KMS-11 (cell line): ENCODE measurements at regions not wholly inside any gene's neighbourhood (a gene's known extent, or its start where the extent isn't known, plus 50 kb on each side); places are given as distances from the start of the nearest gene placed in this dataset.

Source experiments
- H2AFZ ChIP-seq: fragments of 200-600 bp; sonication (generic); 2 replicates; pipeline ENCODE4 v1.6.1; 2016; ENCODE audit warnings: antibody characterized with exemption, mixed run types, low read depth
- H3K27ac ChIP-seq: fragments of 200-600 bp; sonication (generic); 2 replicates; pipeline ENCODE4 v1.6.1; 2016; ENCODE audit warnings: mild to moderate bottlenecking, mixed run types
- H3K27me3 ChIP-seq: fragments of 200-600 bp; sonication (generic); 2 replicates; pipeline ENCODE4 v1.6.1; 2017; ENCODE audit warnings: mild to moderate bottlenecking, low read depth, mixed run types, moderate library complexity; ENCODE audit not compliant: insufficient read depth
- H3K36me3 ChIP-seq: fragments of 200-600 bp; sonication (generic); 2 replicates; pipeline ENCODE4 v1.6.1; 2017; ENCODE audit warnings: mild to moderate bottlenecking, mixed run types; ENCODE audit not compliant: insufficient read depth
- H3K4me1 ChIP-seq: fragments of 200-600 bp; sonication (generic); 2 replicates; pipeline ENCODE4 v1.6.1; 2016; ENCODE audit warnings: mild to moderate bottlenecking, low read depth, mixed run types; ENCODE audit not compliant: poor library complexity, severe bottlenecking
- H3K4me2 ChIP-seq: fragments of 200-600 bp; sonication (generic); 2 replicates; pipeline ENCODE4 v1.7.0; 2016; ENCODE audit warnings: mild to moderate bottlenecking, mixed run types
- H3K4me3 ChIP-seq: fragments of 200-600 bp; sonication (generic); IDR thresholded peaks from 2 replicates; pipeline ENCODE4 v1.6.1; 2017; ENCODE audit warnings: low read depth, low read length, mixed read lengths; ENCODE audit not compliant: insufficient read depth
- H3K79me2 ChIP-seq: fragments of 200-600 bp; sonication (generic); 2 replicates; pipeline ENCODE4 v1.6.1; 2016; ENCODE audit warnings: low read depth, mixed run types; ENCODE audit not compliant: insufficient read depth
- H3K9ac ChIP-seq: fragments of 200-600 bp; sonication (generic); 2 replicates; pipeline ENCODE4 v1.6.1; 2016; ENCODE audit warnings: mild to moderate bottlenecking, mixed run types
- H4K20me1 ChIP-seq: fragments of 200-600 bp; sonication (generic); 2 replicates; pipeline ENCODE4 v1.6.1; 2016; ENCODE audit warnings: mild to moderate bottlenecking, mixed run types; ENCODE audit not compliant: insufficient read depth
- TF ChIP-seq, protein P1 (sequence below): fragments of 200-600 bp; sonication (generic); conservative IDR thresholded peaks from 2 replicates; pipeline ENCODE4 v1.6.1; 2017; ENCODE audit warnings: low read depth, mild to moderate bottlenecking, antibody characterized with exemption, low read length, moderate library complexity, mixed read lengths

DNA sequence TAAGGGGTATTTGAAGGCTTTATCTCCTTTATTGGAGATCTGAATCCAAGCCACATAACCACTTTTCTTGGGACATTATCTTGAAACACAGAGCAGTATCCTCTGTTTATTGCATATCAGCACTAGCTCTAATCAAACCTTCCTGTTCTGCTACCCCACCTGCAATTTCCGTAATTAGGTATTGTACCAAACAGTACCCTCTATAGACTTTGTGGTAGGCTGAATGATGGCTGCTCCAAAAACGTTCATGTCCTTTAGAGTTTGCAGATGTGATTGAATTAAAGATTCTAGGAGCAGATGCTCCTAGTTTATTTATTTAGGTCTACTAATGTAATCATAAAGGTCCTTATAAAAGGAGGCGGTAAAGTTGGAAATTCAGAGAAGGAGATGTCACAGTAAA, 573.0 kb upstream of the ATXN7L3B start:
- no peak overlapping the region for H3K27ac ChIP-seq
- H3K4me1 ChIP-seq, result no peaks in the 10 kb centered on the region
- H3K79me2 ChIP-seq, result no peaks in the 10 kb centered on the region
- H3K9ac ChIP-seq, result no peak overlapping the region
- no peak overlapping the region for H2AFZ ChIP-seq
- H3K27me3 ChIP-seq, result no peaks in the 10 kb centered on the region
- H4K20me1 ChIP-seq, result no peaks in the 10 kb centered on the region
- no peaks in the 10 kb centered on the region; the same call in 1 of the 2 replicates for H3K36me3 ChIP-seq
- no peak overlapping the region for H3K4me2 ChIP-seq
- TF ChIP-seq, protein P1, sequence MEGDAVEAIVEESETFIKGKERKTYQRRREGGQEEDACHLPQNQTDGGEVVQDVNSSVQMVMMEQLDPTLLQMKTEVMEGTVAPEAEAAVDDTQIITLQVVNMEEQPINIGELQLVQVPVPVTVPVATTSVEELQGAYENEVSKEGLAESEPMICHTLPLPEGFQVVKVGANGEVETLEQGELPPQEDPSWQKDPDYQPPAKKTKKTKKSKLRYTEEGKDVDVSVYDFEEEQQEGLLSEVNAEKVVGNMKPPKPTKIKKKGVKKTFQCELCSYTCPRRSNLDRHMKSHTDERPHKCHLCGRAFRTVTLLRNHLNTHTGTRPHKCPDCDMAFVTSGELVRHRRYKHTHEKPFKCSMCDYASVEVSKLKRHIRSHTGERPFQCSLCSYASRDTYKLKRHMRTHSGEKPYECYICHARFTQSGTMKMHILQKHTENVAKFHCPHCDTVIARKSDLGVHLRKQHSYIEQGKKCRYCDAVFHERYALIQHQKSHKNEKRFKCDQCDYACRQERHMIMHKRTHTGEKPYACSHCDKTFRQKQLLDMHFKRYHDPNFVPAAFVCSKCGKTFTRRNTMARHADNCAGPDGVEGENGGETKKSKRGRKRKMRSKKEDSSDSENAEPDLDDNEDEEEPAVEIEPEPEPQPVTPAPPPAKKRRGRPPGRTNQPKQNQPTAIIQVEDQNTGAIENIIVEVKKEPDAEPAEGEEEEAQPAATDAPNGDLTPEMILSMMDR, result no peak
- H3K4me3 ChIP-seq, result no peak overlapping the region

DNA sequence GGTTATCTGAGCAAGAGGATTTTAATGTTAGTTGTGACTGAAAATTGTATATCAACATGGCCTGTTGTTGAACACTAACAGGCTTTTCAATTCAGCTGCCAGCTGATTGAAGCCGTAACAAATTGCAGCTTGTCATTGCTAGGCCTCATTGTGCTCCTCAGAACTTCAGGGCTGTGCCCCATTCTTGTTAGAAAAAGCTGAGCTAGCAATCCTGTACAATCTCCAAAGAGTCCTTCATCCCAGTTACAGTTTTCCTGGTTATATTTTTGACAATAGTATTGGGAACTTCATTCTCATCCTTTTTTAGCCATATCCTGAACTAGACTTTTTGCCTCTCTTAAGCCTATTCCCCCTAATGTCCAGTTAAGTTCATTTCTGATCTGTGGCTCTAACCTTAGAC, 564.1 kb upstream of the ATXN7L3B start:
- TF ChIP-seq, protein P1, result no peak
- no peaks in the 10 kb centered on the region for H4K20me1 ChIP-seq
- no peak overlapping the region for H3K4me2 ChIP-seq
- no peak overlapping the region for H3K4me3 ChIP-seq
- H2AFZ ChIP-seq, result no peak overlapping the region
- H3K9ac ChIP-seq, result no peak overlapping the region
- no peaks in the 10 kb centered on the region for H3K36me3 ChIP-seq
- no peaks in the 10 kb centered on the region for H3K27me3 ChIP-seq
- H3K4me1 ChIP-seq, result no peaks in the 10 kb centered on the region
- H3K79me2 ChIP-seq, result no peaks in the 10 kb centered on the region
- H3K27ac ChIP-seq, result no peak overlapping the region

GRCh38 chr12:73984552-73984951, 553.1 kb upstream of the ATXN7L3B start:
- no peak overlapping the region for H3K9ac ChIP-seq
- H3K4me2 ChIP-seq, result no peak overlapping the region
- no peaks in the 10 kb centered on the region for H3K4me1 ChIP-seq
- H2AFZ ChIP-seq, result no peak overlapping the region
- no peaks in the 10 kb centered on the region for H4K20me1 ChIP-seq
- TF ChIP-seq, protein P1, result no peak
- H3K36me3 ChIP-seq, result no peaks in the 10 kb centered on the region
- H3K27ac ChIP-seq, result no peak overlapping the region
- H3K4me3 ChIP-seq, result no peak overlapping the region
- no peaks in the 10 kb centered on the region for H3K79me2 ChIP-seq
- H3K27me3 ChIP-seq, result no peaks in the 10 kb centered on the region

DNA sequence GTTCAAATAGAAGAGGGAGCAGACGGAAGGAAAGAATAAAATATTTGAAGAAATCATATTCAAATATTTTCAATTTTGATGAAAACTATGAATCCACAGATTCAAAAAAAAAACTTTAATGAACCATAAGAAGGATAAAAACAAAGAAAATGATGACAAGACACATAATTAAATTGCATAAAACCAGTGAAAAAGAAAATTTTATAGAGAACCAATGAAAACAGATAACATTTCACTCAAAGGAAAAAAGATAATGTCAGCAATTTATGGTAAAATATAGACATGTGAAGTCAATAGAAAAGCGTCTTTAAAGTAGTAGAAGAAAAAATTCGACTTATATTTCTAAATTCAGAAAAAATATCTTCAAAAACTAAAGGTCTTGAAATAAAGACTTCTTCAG, 546.5 kb upstream of the ATXN7L3B start:
- Histone ChIP-seq H2AFZ (no peak overlapping the region), H3K9ac (no peak overlapping the region), H4K20me1 (no peaks in the 10 kb centered on the region), H3K27me3 (no peaks in the 10 kb centered on the region), H3K4me2 (no peak overlapping the region), H3K27ac (no peak overlapping the region), H3K79me2 (no peaks in the 10 kb centered on the region), H3K36me3 (no peaks in the 10 kb centered on the region), H3K4me3 (no peak overlapping the region), H3K4me1 (no peaks in the 10 kb centered on the region)
- TF ChIP-seq, protein P1, result no peak

- Histone ChIP-seq H3K9ac (no peak overlapping the region), H4K20me1 (no peaks in the 10 kb centered on the region; the same call in 1 of the 2 replicates), H3K4me3 (no peak overlapping the region), H3K36me3 (no peaks in the 10 kb centered on the region), H2AFZ (no peak overlapping the region), H3K27ac (no peak overlapping the region), H3K27me3 (no peaks in the 10 kb centered on the region), H3K79me2 (no peaks in the 10 kb centered on the region), H3K4me2 (no peak overlapping the region), H3K4me1 (no peaks in the 10 kb centered on the region)
- TF ChIP-seq, protein P1, result no peak
Observed at GRCh38 chr12:73998894-73999293, 538.7 kb upstream of the ATXN7L3B start.
